Chondrocyte (in vitro differentiated cells): ENCODE measurements at regions not wholly inside any gene's neighbourhood (a gene's known extent, or its start where the extent isn't known, plus 50 kb on each side); places are given as distances from the start of the nearest gene placed in this dataset.
A peak's percentile ranks its signal among the peaks of the same experiment; 100 is the strongest.

ENCODE experiments used
- DNase-seq: peaks from one replicate; pipeline ENCODE4 v3.0.0; 2021; ENCODE audit warnings: mixed read lengths, low spot score
- H3K27ac Mint-ChIP-seq: one replicate; pipeline ENCODE4 v1.8.0; 2021; ENCODE audit warnings: mild to moderate bottlenecking, moderate library complexity, mixed read lengths; ENCODE audit not compliant: unreplicated experiment
- H3K27me3 Mint-ChIP-seq: 2 replicates; pipeline ENCODE4 v1.8.0; 2021; ENCODE audit warnings: low read depth, mixed read lengths
- H3K36me3 Mint-ChIP-seq: 2 replicates; pipeline ENCODE4 v1.8.0; 2021; ENCODE audit warnings: low read depth, mixed read lengths
- H3K4me1 Mint-ChIP-seq: 2 replicates; pipeline ENCODE4 v1.8.0; 2021; ENCODE audit warnings: low read depth, mild to moderate bottlenecking, mixed read lengths
- H3K4me3 Mint-ChIP-seq: one replicate; pipeline ENCODE4 v1.8.0; 2021; ENCODE audit warnings: mild to moderate bottlenecking, moderate library complexity, mixed read lengths; ENCODE audit not compliant: unreplicated experiment
- H3K9me3 Mint-ChIP-seq: 2 replicates; pipeline ENCODE4 v1.8.0; 2021; ENCODE audit warnings: low read depth, mixed read lengths
- TF ChIP-seq, protein P1 (sequence below): fragments of 200-600 bp; sonication (generic); IDR thresholded peaks from 2 replicates; pipeline ENCODE4 v1.5.0; 2021; ENCODE audit warnings: antibody characterized with exemption, mild to moderate bottlenecking, moderate library complexity

DNA sequence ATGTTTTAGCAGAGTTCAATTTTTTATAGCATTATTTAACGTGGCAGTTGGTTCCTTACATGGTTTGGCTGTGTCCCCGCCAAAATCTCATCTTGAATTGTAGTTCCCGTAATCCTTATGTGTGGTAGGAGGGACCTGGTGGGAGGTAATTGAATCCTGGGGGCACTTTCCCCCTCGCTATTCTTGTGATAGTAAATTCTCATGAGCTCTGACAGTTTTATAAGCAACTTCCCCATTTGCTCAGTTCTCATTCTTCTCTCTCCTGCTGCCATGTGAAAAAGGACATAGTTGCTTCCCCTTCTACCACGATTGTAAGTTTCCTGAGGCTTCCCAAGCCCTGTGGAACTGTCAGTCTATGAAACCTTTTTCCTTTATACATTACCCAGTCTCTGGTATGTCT lies 329.5 kb downstream of the GRIA2 start:
- no peak for DNase-seq
- Mint-ChIP-seq H3K36me3 (no peaks in the 10 kb centered on the region), H3K27ac (no peak overlapping the region), H3K27me3 (no peaks in the 10 kb centered on the region), H3K4me3 (no peak overlapping the region), H3K9me3 (no peaks in the 10 kb centered on the region), H3K4me1 (no peaks in the 10 kb centered on the region)
- TF ChIP-seq, protein P1, sequence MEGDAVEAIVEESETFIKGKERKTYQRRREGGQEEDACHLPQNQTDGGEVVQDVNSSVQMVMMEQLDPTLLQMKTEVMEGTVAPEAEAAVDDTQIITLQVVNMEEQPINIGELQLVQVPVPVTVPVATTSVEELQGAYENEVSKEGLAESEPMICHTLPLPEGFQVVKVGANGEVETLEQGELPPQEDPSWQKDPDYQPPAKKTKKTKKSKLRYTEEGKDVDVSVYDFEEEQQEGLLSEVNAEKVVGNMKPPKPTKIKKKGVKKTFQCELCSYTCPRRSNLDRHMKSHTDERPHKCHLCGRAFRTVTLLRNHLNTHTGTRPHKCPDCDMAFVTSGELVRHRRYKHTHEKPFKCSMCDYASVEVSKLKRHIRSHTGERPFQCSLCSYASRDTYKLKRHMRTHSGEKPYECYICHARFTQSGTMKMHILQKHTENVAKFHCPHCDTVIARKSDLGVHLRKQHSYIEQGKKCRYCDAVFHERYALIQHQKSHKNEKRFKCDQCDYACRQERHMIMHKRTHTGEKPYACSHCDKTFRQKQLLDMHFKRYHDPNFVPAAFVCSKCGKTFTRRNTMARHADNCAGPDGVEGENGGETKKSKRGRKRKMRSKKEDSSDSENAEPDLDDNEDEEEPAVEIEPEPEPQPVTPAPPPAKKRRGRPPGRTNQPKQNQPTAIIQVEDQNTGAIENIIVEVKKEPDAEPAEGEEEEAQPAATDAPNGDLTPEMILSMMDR, result no peak

DNA sequence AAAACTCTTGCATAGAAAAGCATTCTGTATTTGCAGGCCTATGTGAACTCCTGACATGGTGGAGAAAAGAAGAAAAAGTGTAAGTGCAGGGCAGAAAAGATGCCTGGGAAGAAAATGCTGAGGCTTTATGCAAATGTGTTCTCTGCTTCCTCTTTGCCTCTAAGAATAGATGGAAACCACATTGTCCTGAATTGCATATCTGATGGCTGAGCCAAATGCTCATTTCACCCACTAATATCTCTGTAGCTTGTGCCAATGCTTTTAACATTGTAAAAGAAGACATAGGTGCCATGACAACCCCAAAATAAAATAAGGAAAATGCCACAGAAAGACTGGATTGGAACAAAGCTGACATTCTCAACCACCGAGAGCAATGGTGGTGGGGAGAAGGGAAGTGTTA lies 307.4 kb downstream of the GRIA2 start:
- peaks cover 2% of the 10 kb centered on the region for H3K36me3 Mint-ChIP-seq

DNA sequence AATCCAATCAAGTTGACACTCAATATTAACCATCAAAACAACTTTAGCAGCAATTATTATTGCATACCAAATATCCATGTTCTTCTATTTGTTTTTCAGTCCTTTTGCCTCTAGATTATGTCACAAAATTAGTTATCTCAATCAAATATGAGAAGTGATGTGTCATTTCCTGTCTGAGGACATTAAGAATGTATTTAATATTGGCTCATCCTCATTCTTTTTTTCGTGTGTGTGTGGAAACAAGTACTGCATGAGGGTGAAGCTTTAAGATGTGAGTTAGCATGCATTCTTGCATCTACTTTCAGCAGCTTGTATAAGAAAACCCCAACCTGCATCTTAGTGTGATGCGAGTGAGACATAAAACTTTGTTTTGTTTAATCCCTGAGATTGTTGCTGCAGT lies 301.4 kb downstream of the GRIA2 start:
- TF ChIP-seq, protein P1, result no peak
- DNase-seq, result no peak
- Mint-ChIP-seq H3K27me3 (peaks cover 6% of the 10 kb centered on the region), H3K4me3 (no peak overlapping the region), H3K4me1 (no peaks in the 10 kb centered on the region), H3K27ac (no peak overlapping the region), H3K36me3 (no peaks in the 10 kb centered on the region), H3K9me3 (peaks cover 7% of the 10 kb centered on the region)

More for the DNA sequence above, 307.4 kb downstream of the GRIA2 start:
- Mint-ChIP-seq H3K4me1 (no peaks in the 10 kb centered on the region), H3K9me3 (peaks cover 22% of the 10 kb centered on the region), H3K27me3 (peaks cover 2% of the 10 kb centered on the region), H3K27ac (no peak overlapping the region), H3K4me3 (no peak overlapping the region)
- DNase-seq, result no peak
- TF ChIP-seq, protein P1, result no peak

DNA sequence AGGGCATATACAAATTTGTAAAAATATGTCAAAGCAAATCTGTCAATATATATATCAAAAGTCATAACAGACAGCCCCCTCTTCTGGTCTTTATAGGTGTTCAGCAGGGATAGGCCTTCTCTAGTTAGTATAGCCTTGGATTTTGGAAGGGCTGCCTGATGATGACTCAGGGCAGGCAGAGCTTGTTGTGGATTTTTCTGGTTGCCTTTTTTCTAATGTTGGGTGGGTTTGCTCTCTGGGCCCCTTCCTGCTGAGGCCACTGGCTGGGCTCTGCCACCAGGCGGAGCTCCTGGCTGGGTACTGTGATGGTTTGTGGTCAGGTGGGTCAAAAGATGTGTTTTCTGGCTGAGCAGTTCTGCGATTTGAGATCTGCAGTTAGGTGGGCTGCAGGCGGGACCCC lies 294.2 kb downstream of the GRIA2 start:
- TF ChIP-seq, protein P1, result peak; percentile 53
- no peaks in the 10 kb centered on the region for H3K9me3 Mint-ChIP-seq
- DNase-seq, result no peak
- no peaks in the 10 kb centered on the region for H3K4me1 Mint-ChIP-seq
- H3K27me3 Mint-ChIP-seq, result peaks cover 4% of the 10 kb centered on the region
- H3K36me3 Mint-ChIP-seq, result no peaks in the 10 kb centered on the region
- H3K4me3 Mint-ChIP-seq, result no peak overlapping the region
- H3K27ac Mint-ChIP-seq, result no peak overlapping the region

DNA sequence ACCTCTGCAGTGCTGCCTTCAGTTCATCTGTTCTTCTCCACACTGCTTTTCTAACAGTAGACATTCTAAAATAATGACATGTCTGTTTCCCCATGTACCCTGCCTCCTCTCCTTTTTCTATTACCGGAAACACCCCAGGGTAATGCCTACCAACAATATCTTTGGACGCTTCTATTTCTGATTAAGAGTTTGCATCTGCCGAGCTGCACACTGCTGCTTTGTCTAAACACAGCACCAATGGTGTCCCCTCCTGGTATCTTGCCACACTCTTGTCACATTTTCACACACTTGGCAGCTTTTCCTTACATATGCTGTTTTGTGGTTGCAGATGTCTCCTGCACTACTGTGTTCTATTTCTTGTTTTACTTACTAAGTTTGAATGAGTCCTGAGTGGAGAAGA lies 288.8 kb downstream of the GRIA2 start:
- Mint-ChIP-seq H3K27me3 (peaks cover 4% of the 10 kb centered on the region), H3K27ac (no peak overlapping the region), H3K36me3 (no peaks in the 10 kb centered on the region), H3K4me1 (peaks cover 5% of the 10 kb centered on the region), H3K4me3 (no peak overlapping the region), H3K9me3 (no peaks in the 10 kb centered on the region)
- TF ChIP-seq, protein P1, result no peak
- DNase-seq, result no peak
